M059J (cell line): ENCODE measurements at regions not wholly inside any gene's neighbourhood (a gene's known extent, or its start where the extent isn't known, plus 50 kb on each side); places are given as distances from the start of the nearest gene placed in this dataset.
A peak's percentile ranks its signal among the peaks of the same experiment; 100 is the strongest.
"Not testable (repeated sequence)": the region's sequence is repeated elsewhere in the genome, so short reads cannot be mapped to it uniquely, and the experiment has no call there.

Source experiments
- DNase-seq: peaks from one replicate; pipeline ENCODE4 v3.0.0-alpha.2; 2012; ENCODE audit warnings: low read depth

- DNase-seq: no peak
These were observed 155.1 kb upstream of the SMLR1 start for GRCh38 chr6:130672153-130672552.

GRCh38 chr6:130674604-130675003, 152.6 kb upstream of the SMLR1 start:
- peak; percentile 18 for DNase-seq

GRCh38 chr6:130675072-130675471, 152.1 kb upstream of the SMLR1 start:
- DNase-seq: peak; percentile 91

- peak; percentile 53 for DNase-seq
These were observed 151.0 kb upstream of the SMLR1 start for GRCh38 chr6:130676077-130676772.

GRCh38 chr6:130676773-130677144, 150.4 kb upstream of the SMLR1 start:
- no peak for DNase-seq

GRCh38 chr6:130677312-130677711, 149.9 kb upstream of the SMLR1 start:
- no peak for DNase-seq

GRCh38 chr6:130677766-130678165, 149.4 kb upstream of the SMLR1 start:
- DNase-seq: no peak

- peak; percentile 17 for DNase-seq
These were observed 147.5 kb upstream of the SMLR1 start for GRCh38 chr6:130679684-130680083.

GRCh38 chr6:130680116-130680515, 147.1 kb upstream of the SMLR1 start:
- DNase-seq: peak; percentile 26

GRCh38 chr6:130681028-130681427, 146.2 kb upstream of the SMLR1 start:
- peak; percentile 66 for DNase-seq

GRCh38 chr6:130682066-130682465, 145.1 kb upstream of the SMLR1 start:
- no peak for DNase-seq

- DNase-seq: no peak
These were observed 143.3 kb upstream of the SMLR1 start for GRCh38 chr6:130683761-130684517.

- no peak for DNase-seq
These were observed 134.5 kb upstream of the SMLR1 start for GRCh38 chr6:130692659-130693058.

GRCh38 chr6:130693944-130694343, 133.3 kb upstream of the SMLR1 start:
- no peak for DNase-seq

GRCh38 chr6:130694606-130695005, 132.6 kb upstream of the SMLR1 start:
- peak; percentile 53 for DNase-seq

GRCh38 chr6:130696806-130697205, 130.4 kb upstream of the SMLR1 start:
- DNase-seq: peak; percentile 35

GRCh38 chr6:130697271-130697994, 129.8 kb upstream of the SMLR1 start:
- DNase-seq: no peak

- peak; percentile 74 for DNase-seq
These were observed 129.1 kb upstream of the SMLR1 start for GRCh38 chr6:130697995-130698535.

GRCh38 chr6:130699742-130700141, 127.5 kb upstream of the SMLR1 start:
- DNase-seq: no peak

- DNase-seq: no peak
These were observed 126.8 kb upstream of the SMLR1 start for GRCh38 chr6:130700397-130700796.

GRCh38 chr6:130708338-130708737, 118.9 kb upstream of the SMLR1 start:
- peak; percentile 86 for DNase-seq

- not testable (repeated sequence) for DNase-seq
These were observed 115.6 kb upstream of the SMLR1 start for GRCh38 chr6:130711641-130712040.
